CD4-positive, CD25-positive, alpha-beta regulatory T cell (primary cell): ENCODE measurements at regions not wholly inside any gene's neighbourhood (a gene's known extent, or its start where the extent isn't known, plus 50 kb on each side); places are given as distances from the start of the nearest gene placed in this dataset.
A peak's percentile ranks its signal among the peaks of the same experiment; 100 is the strongest.
"Not testable (repeated sequence)": the region's sequence is repeated elsewhere in the genome, so short reads cannot be mapped to it uniquely, and the experiment has no call there.

ENCODE experiments used
- ATAC-seq, 2 donors: fragments of 150-1000 bp; cut with Tn5 transposase; one replicate each; pipeline ENCODE4 v1.10.0; 2021; ENCODE audit warnings: low read depth in 2 of 2, moderate number of reproducible peaks in 2 of 2, moderate library complexity in 1 of 2
- DNase-seq, 3 donors: peaks; one replicate each; pipeline versions ENCODE4 v3.0.0 to v3.0.0-alpha.2; 2012 to 2022; ENCODE audit warnings: mixed read lengths in 1 of 3
- H3K27ac ChIP-seq: one replicate; pipeline ENCODE4 v1.7.0; 2013; ENCODE audit warnings: mild to moderate bottlenecking, low read length; ENCODE audit not compliant: insufficient read depth, poor library complexity, severe bottlenecking
- H3K27me3 ChIP-seq: one replicate; pipeline ENCODE4 v1.7.0; 2013; ENCODE audit warnings: low read length; ENCODE audit not compliant: control insufficient read depth, insufficient read depth
- H3K36me3 ChIP-seq: one replicate; pipeline ENCODE4 v1.7.0; 2013; ENCODE audit warnings: mild to moderate bottlenecking, low read length, moderate library complexity; ENCODE audit not compliant: control insufficient read depth, insufficient read depth
- H3K4me1 ChIP-seq: 2 replicates; pipeline ENCODE4 v1.7.0; 2013; ENCODE audit warnings: mild to moderate bottlenecking, low read length; ENCODE audit not compliant: insufficient read depth, control insufficient read depth, poor library complexity, severe bottlenecking
- H3K4me3 ChIP-seq: one replicate; pipeline ENCODE4 v1.7.0; 2013; ENCODE audit warnings: low read depth, mild to moderate bottlenecking, low read length, moderate library complexity
- H3K9me3 ChIP-seq, 2 experiments: 1 replicate in 1 of 2; 2 replicates in 1 of 2; pipeline ENCODE4 v1.7.0; 2013; ENCODE audit warnings: low read length in 2 of 2, mild to moderate bottlenecking in 1 of 2, moderate library complexity in 1 of 2; ENCODE audit not compliant: control insufficient read depth in 2 of 2
- H3K27ac Mint-ChIP-seq, 3 donors: one replicate each; pipeline ENCODE4 v1.8.0; 2020 to 2022; ENCODE audit warnings: mild to moderate bottlenecking in 3 of 3, mixed read lengths in 3 of 3, moderate library complexity in 2 of 3
- H3K27me3 Mint-ChIP-seq: one replicate; pipeline ENCODE4 v1.8.0; 2022; ENCODE audit warnings: mild to moderate bottlenecking, mixed read lengths
- H3K36me3 Mint-ChIP-seq: one replicate; pipeline ENCODE4 v1.8.0; 2020; ENCODE audit warnings: mixed read lengths
- H3K4me1 Mint-ChIP-seq, 4 donors: one replicate each; pipeline ENCODE4 v1.8.0; 2020 to 2022; ENCODE audit warnings: mixed read lengths in 4 of 4, mild to moderate bottlenecking in 1 of 4
- H3K4me3 Mint-ChIP-seq, 4 donors: one replicate each; pipeline ENCODE4 v1.8.0; 2020 to 2022; ENCODE audit warnings: mild to moderate bottlenecking in 4 of 4, mixed read lengths in 4 of 4, moderate library complexity in 3 of 4
- H3K9me3 Mint-ChIP-seq, 7 donors: one replicate each; pipeline ENCODE4 v1.8.0; 2020 to 2022; ENCODE audit warnings: mixed read lengths in 7 of 7, mild to moderate bottlenecking in 3 of 7, moderate library complexity in 2 of 7

DNA sequence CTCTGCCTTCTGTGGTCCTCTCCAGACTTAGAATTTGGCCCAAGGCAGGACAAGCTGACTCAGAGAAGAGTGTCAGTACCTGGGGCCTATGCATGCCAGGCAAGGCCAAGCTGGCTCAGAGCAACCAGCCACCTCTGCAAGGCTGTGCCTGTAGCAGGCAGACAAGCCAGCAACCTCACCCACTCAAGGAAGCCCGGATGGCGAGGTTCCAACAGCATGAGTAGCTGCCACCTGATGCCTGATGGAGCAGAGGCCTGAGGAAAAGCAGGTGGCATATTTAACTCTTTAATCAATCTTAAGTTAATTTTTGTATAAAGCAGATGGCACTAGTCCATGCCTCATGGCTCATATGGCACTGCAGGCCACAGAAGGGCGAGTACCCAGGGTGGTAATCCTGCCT lies 3595.8 kb upstream of the OR11H1 start:
- H3K4me3 ChIP-seq, ATAC-seq, H3K36me3 Mint-ChIP-seq: not testable (repeated sequence)

DNA sequence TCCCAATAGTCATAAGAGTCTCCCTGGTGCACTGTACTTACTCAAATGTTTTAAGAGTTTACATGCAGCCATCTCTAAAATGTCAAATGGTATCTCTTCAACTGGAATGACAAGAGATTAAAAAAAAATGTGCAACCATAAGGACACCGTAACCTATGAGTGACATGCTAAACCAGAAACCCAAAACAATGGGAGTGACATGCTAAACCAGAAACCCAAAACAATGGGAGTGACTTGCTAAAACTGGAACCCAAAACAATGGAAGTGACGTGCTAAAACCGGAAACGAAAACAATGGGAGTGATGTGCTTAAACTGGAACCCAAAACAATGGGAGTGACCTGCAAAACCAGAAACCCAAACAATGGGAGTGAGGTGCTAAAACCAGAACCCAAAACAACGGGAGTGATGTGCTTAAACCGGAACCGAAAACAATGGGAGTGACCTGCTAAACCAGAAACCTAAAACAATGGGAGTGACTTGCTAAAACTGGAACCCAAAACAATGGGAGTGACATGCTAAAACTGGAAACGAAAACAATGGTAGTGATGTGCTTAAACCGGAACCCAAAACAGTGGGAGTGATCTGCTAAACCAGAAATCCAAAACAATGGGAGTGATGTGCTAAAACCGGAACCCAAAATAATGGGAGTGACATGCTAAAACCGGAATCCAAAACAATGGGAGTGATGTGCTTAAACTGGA lies 3559.9 kb upstream of the OR11H1 start:
- not testable (repeated sequence) for H3K9me3 Mint-ChIP-seq, ATAC-seq, H3K4me1 ChIP-seq, H3K36me3 ChIP-seq, DNase-seq, H3K4me3 ChIP-seq, H3K27me3 Mint-ChIP-seq, H3K27ac ChIP-seq, H3K27ac Mint-ChIP-seq, H3K9me3 ChIP-seq, H3K4me1 Mint-ChIP-seq, H3K27me3 ChIP-seq, H3K36me3 Mint-ChIP-seq, H3K4me3 Mint-ChIP-seq

More for the DNA sequence above, 3595.8 kb upstream of the OR11H1 start:
- H3K4me3 Mint-ChIP-seq, H3K9me3 Mint-ChIP-seq, DNase-seq, H3K27me3 ChIP-seq, H3K27ac Mint-ChIP-seq, H3K9me3 ChIP-seq, H3K27ac ChIP-seq, H3K4me1 Mint-ChIP-seq, H3K27me3 Mint-ChIP-seq, H3K4me1 ChIP-seq, H3K36me3 ChIP-seq: not testable (repeated sequence)

- peak in 1 of 3 donors; percentile 1 for DNase-seq
- not testable (repeated sequence) for H3K4me1 Mint-ChIP-seq, H3K4me3 ChIP-seq, H3K9me3 Mint-ChIP-seq, H3K4me1 ChIP-seq, H3K36me3 ChIP-seq, H3K36me3 Mint-ChIP-seq, H3K27ac ChIP-seq, H3K27me3 Mint-ChIP-seq, ATAC-seq, H3K4me3 Mint-ChIP-seq, H3K27ac Mint-ChIP-seq, H3K9me3 ChIP-seq, H3K27me3 ChIP-seq
These were observed 3554.1 kb upstream of the OR11H1 start for GRCh38 chr22:11973856-11974255.
